Keratinocyte (primary cell): ENCODE measurements at regions not wholly inside any gene's neighbourhood (a gene's known extent, or its start where the extent isn't known, plus 50 kb on each side); places are given as distances from the start of the nearest gene placed in this dataset.

Experiments used
- DNase-seq: peaks from one replicate; pipeline ENCODE4 v3.0.0-alpha.2; 2011; ENCODE audit warnings: low read depth, missing footprints, low spot score
- FAIRE-seq: peaks from 2 replicates; lab custom pipeline; 2011; peaks lifted over from hg19 to GRCh38; lab: Jason Lieb, UNC
- H2AFZ ChIP-seq: 2 replicates; pipeline ENCODE4 v1.6.0; 2012; ENCODE audit warnings: low read length, control low read depth, inconsistent platforms; ENCODE audit not compliant: control insufficient read depth
- H3K27ac ChIP-seq: 2 replicates; pipeline ENCODE4 v1.5.1; 2011; ENCODE audit warnings: low read length; ENCODE audit not compliant: control insufficient read depth, insufficient read depth
- H3K27me3 ChIP-seq: 3 replicates; pipeline ENCODE4 v1.6.0; 2011; ENCODE audit warnings: low read length; ENCODE audit not compliant: control insufficient read depth, insufficient read depth; ENCODE audit errors: extremely low read depth
- H3K36me3 ChIP-seq, 2 experiments: 2 replicates in 1 of 2; 3 replicates in 1 of 2; pipeline ENCODE4 v1.5.1; 2011; ENCODE audit warnings: low read length in 2 of 2, mild to moderate bottlenecking in 1 of 2; ENCODE audit not compliant: control insufficient read depth in 2 of 2, insufficient read depth in 2 of 2; ENCODE audit errors: extremely low read depth in 1 of 2
- H3K4me1 ChIP-seq: 3 replicates; pipeline ENCODE4 v1.5.1; 2011; ENCODE audit warnings: low read length; ENCODE audit not compliant: control insufficient read depth, insufficient read depth; ENCODE audit errors: extremely low read depth
- H3K4me2 ChIP-seq: 3 replicates; pipeline ENCODE4 v1.6.0; 2011; ENCODE audit warnings: low read depth, low read length; ENCODE audit not compliant: control insufficient read depth, insufficient read depth; ENCODE audit errors: extremely low read depth
- H3K4me3 ChIP-seq, 3 experiments: fragments of 200-600 bp in 1 of 3; sonication (generic) in 1 of 3; 2 replicates in 2 of 3; 3 replicates in 1 of 3; pipeline ENCODE4 v1.5.1; 2011 to 2016; ENCODE audit warnings: low read length in 3 of 3, mild to moderate bottlenecking in 3 of 3, control low read depth in 2 of 3, inconsistent platforms in 1 of 3, low read depth in 1 of 3, mixed read lengths in 1 of 3, mixed run types in 1 of 3, moderate library complexity in 1 of 3; ENCODE audit not compliant: control insufficient read depth in 2 of 3, insufficient read depth in 2 of 3; ENCODE audit errors: extremely low read depth in 1 of 3
- H3K79me2 ChIP-seq: 2 replicates; pipeline ENCODE4 v1.6.0; 2012; ENCODE audit warnings: low read length; ENCODE audit not compliant: control insufficient read depth, insufficient read depth
- H3K9ac ChIP-seq: 3 replicates; pipeline ENCODE4 v1.6.0; 2011; ENCODE audit warnings: low read length; ENCODE audit not compliant: control insufficient read depth, insufficient read depth; ENCODE audit errors: extremely low read depth
- H3K9me1 ChIP-seq: 3 replicates; pipeline ENCODE4 v1.6.0; 2011; ENCODE audit warnings: low read length; ENCODE audit not compliant: control insufficient read depth, insufficient read depth; ENCODE audit errors: extremely low read depth
- H3K9me3 ChIP-seq: 2 replicates; pipeline ENCODE4 v1.5.1; 2012; ENCODE audit warnings: low read depth, low read length; ENCODE audit not compliant: control insufficient read depth
- H4K20me1 ChIP-seq: 3 replicates; pipeline ENCODE4 v1.6.0; 2011; ENCODE audit warnings: low read length; ENCODE audit not compliant: control insufficient read depth, insufficient read depth; ENCODE audit errors: extremely low read depth
- EZH2 ChIP-seq: IDR thresholded peaks from one replicate; pipeline ENCODE4 v1.6.1; 2012; ENCODE audit warnings: inconsistent platforms, mild to moderate bottlenecking, low read length, moderate library complexity
- dilution Hi-C: fragments of 300-500 bp; cut with MboI; formaldehyde crosslinking; loops from one replicate; pipeline ENCODE4 v1.7.0; 2020; ENCODE audit warnings: low sequenced_read_pairs; ENCODE audit not compliant: extremely low pct_ligation_motif_present
- TF ChIP-seq, protein P1 (sequence below), 3 experiments: IDR thresholded peaks in 1 of 3; conservative IDR thresholded peaks in 1 of 3; optimal IDR thresholded peaks in 1 of 3; 2 replicates in 2 of 3; 3 replicates in 1 of 3; pipeline versions ENCODE3 to v1.5.1; 2011; ENCODE audit warnings: low read length in 3 of 3, mild to moderate bottlenecking in 3 of 3, moderate library complexity in 2 of 3, control low read depth in 1 of 3, inconsistent platforms in 1 of 3; ENCODE audit not compliant: insufficient read depth in 2 of 3; ENCODE audit errors: extremely low read depth in 1 of 3

DNA sequence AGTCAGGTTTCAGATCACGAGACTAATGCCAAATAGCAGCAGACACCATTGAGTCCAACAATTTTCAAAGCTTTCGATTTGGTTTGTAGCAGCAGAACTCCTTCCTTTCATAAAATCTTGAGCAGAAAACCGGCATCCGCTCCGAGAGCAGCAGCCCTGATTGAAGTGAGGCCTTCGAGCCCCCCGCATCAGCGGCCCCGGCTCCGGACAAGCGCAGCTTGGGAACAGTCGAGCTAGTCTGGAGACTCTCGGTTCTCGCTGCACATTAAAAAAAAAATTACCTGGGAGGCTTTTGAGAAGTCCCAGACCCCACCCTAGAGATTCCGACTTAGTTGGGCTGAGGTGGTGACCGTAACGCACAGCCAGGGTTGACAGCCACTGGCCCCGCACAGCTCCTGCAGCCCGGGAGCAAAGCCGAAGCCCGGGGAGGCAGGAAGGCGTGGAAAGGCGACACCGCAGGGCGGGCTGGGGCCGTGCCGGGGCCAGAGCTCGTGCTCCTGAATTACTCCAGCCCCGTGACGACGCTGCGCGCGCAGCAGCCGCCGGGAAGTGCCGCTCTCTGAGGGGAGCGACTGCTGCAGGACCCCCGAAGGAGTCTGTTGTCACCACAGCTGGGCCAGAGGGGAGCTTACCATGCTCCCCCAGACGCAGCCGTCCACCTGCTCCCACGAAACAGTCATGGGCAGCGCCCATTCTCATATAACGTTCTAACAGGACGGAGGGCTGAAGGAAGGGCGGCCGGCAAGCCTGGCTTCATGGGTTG, 57.8 kb downstream of the SPATA19 start:
- Histone ChIP-seq H3K36me3 (no peaks in the 10 kb centered on the region), H3K4me2 (no peak overlapping the region), H3K9me1 (no peaks in the 10 kb centered on the region), H3K9me3 (peaks cover 3% of the 10 kb centered on the region), H3K27me3 (no peaks in the 10 kb centered on the region), H3K79me2 (no peaks in the 10 kb centered on the region), H3K9ac (no peak overlapping the region), H3K4me1 (no peaks in the 10 kb centered on the region), H3K4me3 (no peak overlapping the region), H4K20me1 (no peaks in the 10 kb centered on the region), H2AFZ (no peak overlapping the region), H3K27ac (no peak overlapping the region)
- dilution Hi-C loops: no loop called here
- TF ChIP-seq, protein P1, sequence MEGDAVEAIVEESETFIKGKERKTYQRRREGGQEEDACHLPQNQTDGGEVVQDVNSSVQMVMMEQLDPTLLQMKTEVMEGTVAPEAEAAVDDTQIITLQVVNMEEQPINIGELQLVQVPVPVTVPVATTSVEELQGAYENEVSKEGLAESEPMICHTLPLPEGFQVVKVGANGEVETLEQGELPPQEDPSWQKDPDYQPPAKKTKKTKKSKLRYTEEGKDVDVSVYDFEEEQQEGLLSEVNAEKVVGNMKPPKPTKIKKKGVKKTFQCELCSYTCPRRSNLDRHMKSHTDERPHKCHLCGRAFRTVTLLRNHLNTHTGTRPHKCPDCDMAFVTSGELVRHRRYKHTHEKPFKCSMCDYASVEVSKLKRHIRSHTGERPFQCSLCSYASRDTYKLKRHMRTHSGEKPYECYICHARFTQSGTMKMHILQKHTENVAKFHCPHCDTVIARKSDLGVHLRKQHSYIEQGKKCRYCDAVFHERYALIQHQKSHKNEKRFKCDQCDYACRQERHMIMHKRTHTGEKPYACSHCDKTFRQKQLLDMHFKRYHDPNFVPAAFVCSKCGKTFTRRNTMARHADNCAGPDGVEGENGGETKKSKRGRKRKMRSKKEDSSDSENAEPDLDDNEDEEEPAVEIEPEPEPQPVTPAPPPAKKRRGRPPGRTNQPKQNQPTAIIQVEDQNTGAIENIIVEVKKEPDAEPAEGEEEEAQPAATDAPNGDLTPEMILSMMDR (optimal IDR thresholded peaks at IDR 0.05 in 1 of 3, IDR thresholded peaks at IDR 0.05 in 1 of 3, conservative IDR thresholded peaks at IDR 0.05 in 1 of 3; ENCODE audit: extremely low read depth in 1 of 3, insufficient read depth in 2 of 3, low read length in 3 of 3): no peak
- TF ChIP-seq EZH2: no peak
- no peak for FAIRE-seq
- no peak for DNase-seq

DNA sequence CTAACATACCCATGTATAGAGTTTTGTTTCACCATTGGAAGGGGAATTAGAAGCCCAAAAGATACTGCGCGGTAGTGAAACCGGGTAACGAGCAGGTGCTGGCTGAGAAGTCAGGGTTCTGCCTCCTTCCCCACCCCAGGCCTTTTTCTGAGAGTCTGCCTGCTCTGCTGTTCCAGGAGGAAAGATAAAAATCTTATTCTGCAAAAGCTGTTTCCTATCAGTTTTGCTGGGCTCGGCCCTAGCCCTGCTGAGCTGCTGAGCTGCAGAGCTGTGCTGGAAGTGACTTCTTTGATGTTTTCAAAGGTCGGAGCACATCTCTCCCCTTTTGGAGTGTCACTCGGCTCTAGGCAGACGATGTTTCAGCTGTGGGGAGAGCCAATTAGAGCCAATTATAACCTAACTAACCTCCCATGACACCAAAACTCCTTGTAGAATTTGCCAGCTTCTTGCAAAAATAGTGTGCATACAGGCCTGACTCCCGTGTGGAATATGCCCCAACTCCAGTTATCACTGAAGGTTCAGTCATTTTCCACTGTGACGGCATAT, 59.4 kb downstream of the SPATA19 start:
- no peaks in the 10 kb centered on the region for H4K20me1 ChIP-seq
- dilution Hi-C loops: no loop called here

More for the DNA sequence above, 59.4 kb downstream of the SPATA19 start:
- H3K79me2 ChIP-seq: no peaks in the 10 kb centered on the region
- peaks cover 3% of the 10 kb centered on the region for H3K9me3 ChIP-seq
- no peaks in the 10 kb centered on the region for H3K27me3 ChIP-seq
- DNase-seq (no peak), FAIRE-seq (no peak)
- no peak overlapping the region for H3K27ac ChIP-seq
- H3K9ac ChIP-seq: no peak overlapping the region
- no peaks in the 10 kb centered on the region for H3K4me1 ChIP-seq
- no peak overlapping the region for H3K4me2 ChIP-seq
- H3K36me3 ChIP-seq: no peaks in the 10 kb centered on the region
- no peak overlapping the region for H3K4me3 ChIP-seq
- no peaks in the 10 kb centered on the region for H3K9me1 ChIP-seq
- H2AFZ ChIP-seq: no peak overlapping the region
- TF ChIP-seq EZH2: no peak
- TF ChIP-seq, protein P1 (optimal IDR thresholded peaks at IDR 0.05 in 1 of 3, IDR thresholded peaks at IDR 0.05 in 1 of 3, conservative IDR thresholded peaks at IDR 0.05 in 1 of 3; ENCODE audit: extremely low read depth in 1 of 3, insufficient read depth in 2 of 3, low read length in 3 of 3): no peak
